H1 (cell line): ENCODE measurements at regions not wholly inside any gene's neighbourhood (a gene's known extent, or its start where the extent isn't known, plus 50 kb on each side); places are given as distances from the start of the nearest gene placed in this dataset.

ENCODE experiments used
- EP300 ChIP-seq, 2 experiments: IDR thresholded peaks; 1 replicate in 1 of 2; 2 replicates in 1 of 2; pipeline ENCODE4 v1.6.1; 2011 to 2012; ENCODE audit warnings: low read depth in 2 of 2, low read length in 2 of 2, mild to moderate bottlenecking in 2 of 2, borderline replicate concordance in 1 of 2, inconsistent platforms in 1 of 2, moderate library complexity in 1 of 2
- KDM5A ChIP-seq: fragments of 200-600 bp; IDR thresholded peaks from 2 replicates; pipeline ENCODE4 v1.7.1; 2012; ENCODE audit warnings: mild to moderate bottlenecking, low read length, inconsistent platforms, mixed read lengths
- POLR2AphosphoS5 ChIP-seq: IDR thresholded peaks from 2 replicates; pipeline ENCODE4 v1.6.1; 2011; ENCODE audit warnings: low read depth, low read length
- SP1 ChIP-seq: IDR thresholded peaks from 2 replicates; pipeline ENCODE4 v1.6.1; 2011; ENCODE audit warnings: low read depth, low read length
- TAF1 ChIP-seq: IDR thresholded peaks from 2 replicates; pipeline ENCODE4 v1.6.1; 2011; ENCODE audit warnings: mild to moderate bottlenecking, low read depth, low read length
- TF ChIP-seq, protein P1 (sequence below), 3 experiments: IDR thresholded peaks; 1 replicate in 2 of 3; 2 replicates in 1 of 3; pipeline versions ENCODE4 v1.5.1 to v1.6.1; 2011; ENCODE audit warnings: low read length in 3 of 3, mild to moderate bottlenecking in 3 of 3, inconsistent platforms in 2 of 3, low read depth in 1 of 3, moderate library complexity in 1 of 3; ENCODE audit not compliant: insufficient read depth in 1 of 3; ENCODE audit errors: control extremely low read depth in 1 of 3

DNA sequence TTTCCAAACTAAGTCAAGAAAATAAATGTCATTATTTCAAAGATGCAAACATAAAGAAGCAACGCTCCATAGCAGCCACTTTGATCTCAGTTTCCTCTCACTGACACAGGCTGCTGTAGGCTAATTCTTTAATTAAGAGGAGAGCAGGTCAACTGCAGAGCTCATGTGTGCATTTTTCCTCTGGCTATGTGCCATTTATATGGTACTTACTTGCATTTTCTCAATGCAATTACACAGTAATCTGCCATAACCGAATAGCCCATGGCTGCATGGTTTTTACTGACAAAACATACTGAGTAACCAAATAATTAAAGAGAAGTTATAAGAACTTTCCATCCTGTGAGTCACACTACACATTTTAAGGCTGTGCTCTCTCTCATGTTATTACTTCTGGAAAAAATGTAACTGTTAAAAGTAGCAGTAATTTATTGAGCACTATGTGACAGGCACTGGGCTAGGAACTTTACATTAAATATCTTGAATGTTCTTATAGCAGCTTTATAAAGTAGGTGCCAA, 122.0 kb downstream of the ELAPOR2 start:
- TF ChIP-seq KDM5A (no peak), POLR2AphosphoS5 (no peak), SP1 (no peak), EP300 (IDR thresholded peaks at IDR 0.05; ENCODE audit: borderline replicate concordance in 1 of 2, low read depth in 2 of 2, low read length in 2 of 2) (no peak), TAF1 (no peak)
- TF ChIP-seq, protein P1, sequence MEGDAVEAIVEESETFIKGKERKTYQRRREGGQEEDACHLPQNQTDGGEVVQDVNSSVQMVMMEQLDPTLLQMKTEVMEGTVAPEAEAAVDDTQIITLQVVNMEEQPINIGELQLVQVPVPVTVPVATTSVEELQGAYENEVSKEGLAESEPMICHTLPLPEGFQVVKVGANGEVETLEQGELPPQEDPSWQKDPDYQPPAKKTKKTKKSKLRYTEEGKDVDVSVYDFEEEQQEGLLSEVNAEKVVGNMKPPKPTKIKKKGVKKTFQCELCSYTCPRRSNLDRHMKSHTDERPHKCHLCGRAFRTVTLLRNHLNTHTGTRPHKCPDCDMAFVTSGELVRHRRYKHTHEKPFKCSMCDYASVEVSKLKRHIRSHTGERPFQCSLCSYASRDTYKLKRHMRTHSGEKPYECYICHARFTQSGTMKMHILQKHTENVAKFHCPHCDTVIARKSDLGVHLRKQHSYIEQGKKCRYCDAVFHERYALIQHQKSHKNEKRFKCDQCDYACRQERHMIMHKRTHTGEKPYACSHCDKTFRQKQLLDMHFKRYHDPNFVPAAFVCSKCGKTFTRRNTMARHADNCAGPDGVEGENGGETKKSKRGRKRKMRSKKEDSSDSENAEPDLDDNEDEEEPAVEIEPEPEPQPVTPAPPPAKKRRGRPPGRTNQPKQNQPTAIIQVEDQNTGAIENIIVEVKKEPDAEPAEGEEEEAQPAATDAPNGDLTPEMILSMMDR (IDR thresholded peaks at IDR 0.05; ENCODE audit: control extremely low read depth in 1 of 3, insufficient read depth in 1 of 3, low read depth in 1 of 3, low read length in 3 of 3): no peak
